Natural killer cell (primary cell): ENCODE measurements at regions not wholly inside any gene's neighbourhood (a gene's known extent, or its start where the extent isn't known, plus 50 kb on each side); places are given as distances from the start of the nearest gene placed in this dataset.
"Not testable (repeated sequence)": the region's sequence is repeated elsewhere in the genome, so short reads cannot be mapped to it uniquely, and the experiment has no call there.

Experiments
- ATAC-seq, 3 donors: fragments of 150-1000 bp in 2 of 3; fragments of 200-7000 bp in 1 of 3; cut with Tn5 transposase; 1 replicate in 1 of 3; 2 replicates in 2 of 3; pipeline ENCODE4 v1.10.0; 2021; ENCODE audit warnings: mild to moderate bottlenecking in 2 of 3, moderate library complexity in 2 of 3
- DNase-seq, 2 donors: peaks; one replicate each; pipeline versions ENCODE4 v3.0.0 to v3.0.0-alpha.2; 2013 to 2021; ENCODE audit warnings: mixed read lengths in 1 of 2
- H3K27ac ChIP-seq: one replicate; pipeline ENCODE4 v1.5.1; 2013; ENCODE audit warnings: mild to moderate bottlenecking, low read length
- H3K27me3 ChIP-seq: one replicate; pipeline ENCODE4 v1.6.1; 2013; ENCODE audit warnings: low read length; ENCODE audit not compliant: control insufficient read depth, insufficient read depth
- H3K36me3 ChIP-seq: one replicate; pipeline ENCODE4 v1.6.1; 2013; ENCODE audit warnings: low read length; ENCODE audit not compliant: control insufficient read depth, insufficient read depth
- H3K4me1 ChIP-seq: one replicate; pipeline ENCODE4 v1.6.1; 2013; ENCODE audit warnings: low read length; ENCODE audit not compliant: control insufficient read depth, insufficient read depth
- H3K4me3 ChIP-seq: one replicate; pipeline ENCODE4 v1.5.1; 2013; ENCODE audit warnings: low read length
- H3K9me3 ChIP-seq: one replicate; pipeline ENCODE4 v1.6.1; 2013; ENCODE audit warnings: low read length; ENCODE audit not compliant: control insufficient read depth, insufficient read depth
- H3K27ac Mint-ChIP-seq, 2 donors: one replicate each; pipeline ENCODE4 v1.8.0; 2022; ENCODE audit warnings: mild to moderate bottlenecking in 2 of 2, mixed read lengths in 2 of 2, moderate library complexity in 1 of 2
- H3K27me3 Mint-ChIP-seq, 2 donors: one replicate each; pipeline ENCODE4 v1.8.0; 2022; ENCODE audit warnings: low read depth in 2 of 2, mixed read lengths in 2 of 2
- H3K36me3 Mint-ChIP-seq: one replicate; pipeline ENCODE4 v1.8.0; 2022; ENCODE audit warnings: mixed read lengths
- H3K4me1 Mint-ChIP-seq, 2 donors: one replicate each; pipeline ENCODE4 v1.8.0; 2022; ENCODE audit warnings: mixed read lengths in 2 of 2
- H3K4me3 Mint-ChIP-seq: one replicate; pipeline ENCODE4 v1.8.0; 2022; ENCODE audit warnings: mild to moderate bottlenecking, moderate library complexity, mixed read lengths
- H3K9me3 Mint-ChIP-seq, 2 donors: one replicate each; pipeline ENCODE4 v1.8.0; 2022; ENCODE audit warnings: mixed read lengths in 2 of 2
- CTCF ChIP-seq: fragments of 200-600 bp; IDR thresholded peaks from one replicate; pipeline ENCODE4 v1.8.0; 2022; ENCODE audit warnings: antibody characterized with exemption
- WGBS: methylation state at CpG from one replicate; pipeline ENCODE4 v1.1.7; 2013; ENCODE audit warnings: missing lambda C conversion rate; ENCODE audit not compliant: insufficient coverage; 5-methylcytosine and 5-hydroxymethylcytosine counted together
- intact Hi-C: fragments of 100-400 bp; cut with micrococcal nuclease; formaldehyde crosslinking; loops from one replicate; pipeline ENCODE4 v1.14.2; 2022

- Mint-ChIP-seq H3K36me3 (no peaks in the 10 kb centered on the region), H3K27ac (no peak overlapping the region), H3K4me1 (no peaks in the 10 kb centered on the region), H3K9me3 (peaks cover 10 to 17% of the 10 kb centered on the region in 2 donors), H3K27me3 (no peaks in the 10 kb centered on the region), H3K4me3 (no peak overlapping the region)
- WGBS, result 86% methylated on average over 5 of the region's 5 CpGs
- intact Hi-C loops, result no loop called here
- DNase-seq (no peak), ATAC-seq (no peak)
- no peaks in the 10 kb centered on the region for H3K36me3 ChIP-seq
- no peaks in the 10 kb centered on the region for H3K4me1 ChIP-seq
- no peaks in the 10 kb centered on the region for H3K27me3 ChIP-seq
- no peaks in the 10 kb centered on the region for H3K9me3 ChIP-seq
- H3K27ac ChIP-seq, result no peak overlapping the region
- no peak for TF ChIP-seq CTCF
- no peak overlapping the region for H3K4me3 ChIP-seq
These were observed 361.0 kb upstream of the NT5C1B start for GRCh38 chr2:18950361-18950851.

GRCh38 chr2:18949871-18950270 is 360.5 kb upstream of the NT5C1B start:
- Histone ChIP-seq H3K27ac (no peak overlapping the region), H3K27me3 (no peaks in the 10 kb centered on the region), H3K9me3 (no peaks in the 10 kb centered on the region), H3K36me3 (no peaks in the 10 kb centered on the region), H3K4me1 (no peaks in the 10 kb centered on the region), H3K4me3 (no peak overlapping the region)
- WGBS, result 94% methylated on average over 4 of the region's 4 CpGs
- ATAC-seq, result no peak
- no peak for DNase-seq
- no peak for TF ChIP-seq CTCF
- Mint-ChIP-seq H3K4me3 (no peak overlapping the region), H3K27ac (no peak overlapping the region), H3K27me3 (no peaks in the 10 kb centered on the region), H3K4me1 (no peaks in the 10 kb centered on the region), H3K9me3 (peaks cover 8 to 16% of the 10 kb centered on the region in 2 donors), H3K36me3 (no peaks in the 10 kb centered on the region)
- intact Hi-C loops, result no loop called here

GRCh38 chr2:18940184-18940583 is 350.8 kb upstream of the NT5C1B start:
- H3K4me3 Mint-ChIP-seq, result no peak overlapping the region
- H3K9me3 Mint-ChIP-seq, result peaks cover under 1 to 2% of the 10 kb centered on the region in 2 donors
- H3K36me3 Mint-ChIP-seq, result no peaks in the 10 kb centered on the region
- no peaks in the 10 kb centered on the region for H3K4me1 ChIP-seq
- no peak for ATAC-seq
- no peak overlapping the region for H3K27ac Mint-ChIP-seq
- no peaks in the 10 kb centered on the region for H3K27me3 Mint-ChIP-seq
- H3K4me3 ChIP-seq, result no peak overlapping the region
- H3K27me3 ChIP-seq, result no peaks in the 10 kb centered on the region
- WGBS, result 60% methylated on average over 1 of the region's 2 CpGs
- intact Hi-C loops, result no loop called here
- no peaks in the 10 kb centered on the region for H3K9me3 ChIP-seq
- no peak for TF ChIP-seq CTCF
- H3K4me1 Mint-ChIP-seq, result no peaks in the 10 kb centered on the region
- no peak overlapping the region for H3K27ac ChIP-seq
- no peaks in the 10 kb centered on the region for H3K36me3 ChIP-seq
- DNase-seq, result no peak

- H3K27me3 ChIP-seq, intact Hi-C loops, H3K4me3 ChIP-seq, H3K36me3 ChIP-seq, H3K4me1 Mint-ChIP-seq, H3K9me3 Mint-ChIP-seq, DNase-seq, H3K4me3 Mint-ChIP-seq, H3K36me3 Mint-ChIP-seq, H3K9me3 ChIP-seq, ATAC-seq, H3K27ac ChIP-seq, H3K27me3 Mint-ChIP-seq, H3K27ac Mint-ChIP-seq, H3K4me1 ChIP-seq: not testable (repeated sequence)
- WGBS, result 53% methylated on average over 4 of the region's 5 CpGs
These were observed 350.4 kb upstream of the NT5C1B start for GRCh38 chr2:18939740-18940139.
